ENCODE measurements at regions not wholly inside any gene's neighbourhood (a gene's known extent, or its start where the extent isn't known, plus 50 kb on each side); places are given as distances from the start of the nearest gene placed in this dataset.
A peak's percentile ranks its signal among the peaks of the same experiment; 100 is the strongest.

GRCh38 chr16:85550422-85550864, 62.7 kb upstream of the GSE1 start:
- Histone ChIP-seq H3K4me3 (replicated peaks in 1 of 3; ENCODE audit: insufficient read depth in 1 of 3, low read depth in 2 of 3, low read length in 3 of 3) (no peak overlapping the region), H4K20me1 (ENCODE audit: insufficient read depth, low read length) (no peaks in the 10 kb centered on the region), H3K27me3 (ENCODE audit: control insufficient read depth in 1 of 2, insufficient read depth in 2 of 2, low read length in 2 of 2) (no peaks in the 10 kb centered on the region), H2AFZ (ENCODE audit: low read length) (no peak overlapping the region), H3K79me2 (ENCODE audit: insufficient read depth, low read length) (no peaks in the 10 kb centered on the region), H3K4me1 (ENCODE audit: insufficient read depth, low read length) (peaks cover 46% of the 10 kb centered on the region), H3K9me3 (ENCODE audit: low read length) (no peaks in the 10 kb centered on the region), H3K36me3 (replicated peaks in 1 of 2; ENCODE audit: control insufficient read depth in 1 of 2, insufficient read depth in 2 of 2, low read length in 2 of 2) (no peaks in the 10 kb centered on the region), H3K4me2 (ENCODE audit: low read depth, low read length) (no peak overlapping the region), H3K27ac (ENCODE audit: extremely low read length, insufficient read depth, low read length) (peak overlapping the region; percentile 47), H3K9ac (ENCODE audit: insufficient read depth, low read depth, low read length) (no peak overlapping the region)
- ATAC-seq (no peak), DNase-seq (ENCODE audit: low spot score) (no peak), FAIRE-seq (no peak)
- ChIA-PET POLR2A (interaction anchor here (1.0 to 7.4 kb wide), 5 partner anchors 8 to 63 kb away, joined by 3 to 145 read pairs (median 99); partner anchors contain the start of gene GSE1), CTCF (ENCODE audit: low intra/inter-chr PET ratio, low total read pairs) (no interaction called here)
- in situ Hi-C loops (cut with HindIII; ENCODE audit: extremely low pct_ligation_motif_present, low pct_unique_long_range_greater_than_20kb) (loop anchor here (5.0 kb wide), 1 partner anchor 33 kb away; no protein-coding TSS in a partner anchor), intact Hi-C loops (cut with micrococcal nuclease; ENCODE audit: unreplicated experiment) (no loop called here)
- 95% methylated on average over 11 of the region's 14 CpGs for whole genome bisulfite sequencing (ENCODE audit: low lambda C conversion rate)
- no TSS peak for BruUV-seq (replicated peaks)
- peak; percentile 19; the same call in 1 of the 2 replicates for TF ChIP-seq ZBTB7B (CRISPR knock-in tag; IDR thresholded peaks at IDR 0.05)
- peak; percentile 65; the same call in 1 of the 2 replicates for TF ChIP-seq ZNF768 (CRISPR knock-in tag; IDR thresholded peaks at IDR 0.05)
- peak; percentile 23 for TF ChIP-seq HNRNPLL (IDR thresholded peaks at IDR 0.05; ENCODE audit: low read depth, low read length, poor library complexity, severe bottlenecking)
- no peak for TF ChIP-seq RCOR2 (CRISPR knock-in tag; IDR thresholded peaks at IDR 0.05)
- TF ChIP-seq ZBTB8A (CRISPR knock-in tag; IDR thresholded peaks at IDR 0.05; ENCODE audit: borderline replicate concordance, low read depth), result no peak
- no peak for TF ChIP-seq RARG (CRISPR knock-in tag; IDR thresholded peaks at IDR 0.05; ENCODE audit: low read depth)
- 0 out of 2 replicates have a peak, but pooled peaks have one; percentile 18 for TF ChIP-seq ZNF605 (CRISPR knock-in tag; IDR thresholded peaks at IDR 0.05)
- TF ChIP-seq ZKSCAN8 (CRISPR knock-in tag; IDR thresholded peaks at IDR 0.05; ENCODE audit: borderline replicate concordance), result no peak
